ENCODE measurements at regions not wholly inside any gene's neighbourhood (a gene's known extent, or its start where the extent isn't known, plus 50 kb on each side); places are given as distances from the start of the nearest gene placed in this dataset.

DNA sequence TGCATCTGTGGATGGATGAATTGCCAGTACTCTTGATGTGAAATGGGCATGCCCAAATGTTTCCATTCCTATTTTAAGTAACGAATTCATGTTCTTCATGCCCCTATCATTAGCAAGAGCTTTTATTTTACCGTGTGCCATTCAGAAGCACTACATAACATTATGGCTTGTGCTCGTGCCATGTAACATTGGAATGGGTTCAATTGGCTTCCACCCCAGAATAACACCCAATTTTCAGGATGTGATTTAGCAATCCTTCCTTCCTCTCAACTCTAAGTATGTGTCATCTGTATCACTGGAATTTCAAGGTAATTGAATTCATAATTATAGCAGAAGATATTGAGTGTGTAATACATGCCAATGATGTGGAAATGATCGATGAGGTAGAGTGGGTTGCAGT, 145.8 kb upstream of the TMPO start:
- H3K36me3 ChIP-seq (ENCODE audit: insufficient read depth, low read length), result no peaks in the 10 kb centered on the region
- H3K4me3 ChIP-seq (ENCODE audit: low read depth, low read length, poor library complexity, severe bottlenecking), result no peak overlapping the region
- no peak for DNase-seq (ENCODE audit: low spot score)
- no peak overlapping the region for H3K27ac ChIP-seq (ENCODE audit: low read depth, low read length, poor library complexity, severe bottlenecking)
- CTCF ChIA-PET (ENCODE audit: unreplicated experiment), result interaction anchor here (1.2 kb wide), 1 partner anchor 14 kb away, joined by 6 read pairs; no protein-coding TSS in a partner anchor
- no TSS peak for BruUV-seq (replicated peaks)
- H2AFZ ChIP-seq (ENCODE audit: low read length), result no peak overlapping the region
- H4K20me1 ChIP-seq (ENCODE audit: insufficient read depth, low read length), result no peaks in the 10 kb centered on the region
- no peaks in the 10 kb centered on the region for H3K9me2 ChIP-seq (ENCODE audit: insufficient read depth, low read length)
- H3K9me3 ChIP-seq (ENCODE audit: low read length), result no peaks in the 10 kb centered on the region
- TF ChIP-seq, protein P1, sequence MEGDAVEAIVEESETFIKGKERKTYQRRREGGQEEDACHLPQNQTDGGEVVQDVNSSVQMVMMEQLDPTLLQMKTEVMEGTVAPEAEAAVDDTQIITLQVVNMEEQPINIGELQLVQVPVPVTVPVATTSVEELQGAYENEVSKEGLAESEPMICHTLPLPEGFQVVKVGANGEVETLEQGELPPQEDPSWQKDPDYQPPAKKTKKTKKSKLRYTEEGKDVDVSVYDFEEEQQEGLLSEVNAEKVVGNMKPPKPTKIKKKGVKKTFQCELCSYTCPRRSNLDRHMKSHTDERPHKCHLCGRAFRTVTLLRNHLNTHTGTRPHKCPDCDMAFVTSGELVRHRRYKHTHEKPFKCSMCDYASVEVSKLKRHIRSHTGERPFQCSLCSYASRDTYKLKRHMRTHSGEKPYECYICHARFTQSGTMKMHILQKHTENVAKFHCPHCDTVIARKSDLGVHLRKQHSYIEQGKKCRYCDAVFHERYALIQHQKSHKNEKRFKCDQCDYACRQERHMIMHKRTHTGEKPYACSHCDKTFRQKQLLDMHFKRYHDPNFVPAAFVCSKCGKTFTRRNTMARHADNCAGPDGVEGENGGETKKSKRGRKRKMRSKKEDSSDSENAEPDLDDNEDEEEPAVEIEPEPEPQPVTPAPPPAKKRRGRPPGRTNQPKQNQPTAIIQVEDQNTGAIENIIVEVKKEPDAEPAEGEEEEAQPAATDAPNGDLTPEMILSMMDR (conservative IDR thresholded peaks at IDR 0.05; ENCODE audit: low read length), result no peak
- intact Hi-C loops (cut with micrococcal nuclease; ENCODE audit: unreplicated experiment), result no loop called here
- H3K4me2 ChIP-seq (ENCODE audit: low read length), result no peak overlapping the region
- peaks cover 21% of the 10 kb centered on the region for H3K4me1 ChIP-seq (ENCODE audit: insufficient read depth, low read length, poor library complexity, severe bottlenecking)
- no peaks in the 10 kb centered on the region for H3K79me2 ChIP-seq (ENCODE audit: insufficient read depth, low read depth, low read length)
- POLR2A ChIA-PET, result interaction anchor here (0.8 to 1.3 kb wide), 3 partner anchors 20 to 1689 kb away, joined by 3 read pairs; no protein-coding TSS in a partner anchor

DNA sequence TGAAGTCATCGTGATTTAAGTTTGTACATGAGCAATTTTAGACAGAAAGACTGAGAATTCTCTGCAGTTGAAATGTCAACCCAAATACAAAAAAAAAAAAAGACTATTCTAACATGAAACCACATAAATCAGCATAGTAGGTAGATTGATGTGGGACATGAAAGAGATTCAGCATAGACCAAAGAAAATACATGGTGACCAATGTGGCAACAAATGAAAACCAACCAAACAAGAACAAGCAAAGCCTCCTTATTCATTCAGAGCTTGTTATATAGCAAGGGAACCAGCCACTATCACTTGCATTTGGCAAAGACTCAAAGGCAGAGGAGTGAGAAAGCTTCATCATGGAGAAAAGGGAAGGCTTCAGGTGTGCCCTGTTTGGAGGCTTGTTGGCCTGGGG, 144.4 kb upstream of the TMPO start:
- no peaks in the 10 kb centered on the region for H3K36me3 ChIP-seq (ENCODE audit: insufficient read depth, low read length)
- H3K4me3 ChIP-seq (ENCODE audit: low read depth, low read length, poor library complexity, severe bottlenecking), result no peak overlapping the region
- no TSS peak for BruUV-seq (replicated peaks)
- ChIA-PET POLR2A (interaction anchor here (0.5 to 1.8 kb wide), 6 partner anchors 15 to 1436 kb away, joined by 3 to 4 read pairs (median 3); no protein-coding TSS in a partner anchor), CTCF (ENCODE audit: unreplicated experiment) (no interaction called here)
- H4K20me1 ChIP-seq (ENCODE audit: insufficient read depth, low read length), result no peaks in the 10 kb centered on the region
- H3K9me3 ChIP-seq (ENCODE audit: low read length), result no peaks in the 10 kb centered on the region
- no peak overlapping the region for H3K27ac ChIP-seq (ENCODE audit: low read depth, low read length, poor library complexity, severe bottlenecking)
- peaks cover 21% of the 10 kb centered on the region for H3K4me1 ChIP-seq (ENCODE audit: insufficient read depth, low read length, poor library complexity, severe bottlenecking)
- no peaks in the 10 kb centered on the region for H3K9me2 ChIP-seq (ENCODE audit: insufficient read depth, low read length)
- peak overlapping the region; percentile 70; the same call in 1 of the 2 replicates for H2AFZ ChIP-seq (ENCODE audit: low read length)
- TF ChIP-seq, protein P1 (conservative IDR thresholded peaks at IDR 0.05; ENCODE audit: low read length), result no peak
- TF ChIP-seq EZH2phosphoT487 (IDR thresholded peaks at IDR 0.05; ENCODE audit: borderline replicate concordance, low read depth, low read length), result no peak
- H3K79me2 ChIP-seq (ENCODE audit: insufficient read depth, low read depth, low read length), result no peaks in the 10 kb centered on the region
- intact Hi-C loops (cut with micrococcal nuclease; ENCODE audit: unreplicated experiment), result loop anchor here (5.0 to 10.0 kb wide), 4 partner anchors 214 to 1466 kb away; partner anchors contain the start of gene NEDD1
- H3K4me2 ChIP-seq (ENCODE audit: low read length), result no peak overlapping the region
- no peak for DNase-seq (ENCODE audit: low spot score)

DNA sequence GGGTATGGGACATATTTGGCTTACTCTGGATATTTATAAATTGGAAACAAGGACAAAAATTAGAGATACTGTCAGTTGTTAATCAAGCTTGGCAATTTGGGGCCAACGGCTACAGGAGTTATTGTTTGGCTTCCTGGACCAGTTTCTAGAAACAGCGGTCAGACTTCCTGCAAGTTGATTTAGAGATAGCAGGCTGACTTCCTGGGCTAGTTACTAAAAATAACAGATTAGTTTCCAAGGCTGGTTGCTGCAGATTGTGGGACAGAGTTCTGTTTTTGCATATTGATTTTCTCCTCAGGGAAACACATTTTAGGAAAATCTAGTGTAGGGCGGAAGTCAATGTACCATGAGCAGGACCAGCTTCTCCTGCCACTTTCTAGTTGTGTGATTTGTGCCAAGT, 144.0 kb upstream of the TMPO start:
- CTCF ChIA-PET (ENCODE audit: unreplicated experiment), result no interaction called here
- no peaks in the 10 kb centered on the region for H3K9me2 ChIP-seq (ENCODE audit: insufficient read depth, low read length)
- no TSS peak for BruUV-seq (replicated peaks)
- peak overlapping the region; percentile 70; the same call in 1 of the 2 replicates for H2AFZ ChIP-seq (ENCODE audit: low read length)
- POLR2A ChIA-PET, result interaction anchor here (0.7 to 1.8 kb wide), 2 partner anchors 15 to 1436 kb away, joined by 3 to 4 read pairs; no protein-coding TSS in a partner anchor
- intact Hi-C loops (cut with micrococcal nuclease; ENCODE audit: unreplicated experiment), result loop anchor here (5.0 to 10.0 kb wide), 4 partner anchors 214 to 1467 kb away; partner anchors contain the start of gene NEDD1
- TF ChIP-seq, protein P1 (conservative IDR thresholded peaks at IDR 0.05; ENCODE audit: low read length), result no peak
- no peak for TF ChIP-seq EZH2phosphoT487 (IDR thresholded peaks at IDR 0.05; ENCODE audit: borderline replicate concordance, low read depth, low read length)
- H3K4me3 ChIP-seq (ENCODE audit: low read depth, low read length, poor library complexity, severe bottlenecking), result no peak overlapping the region
- H3K4me1 ChIP-seq (ENCODE audit: insufficient read depth, low read length, poor library complexity, severe bottlenecking), result peaks cover 21% of the 10 kb centered on the region
- DNase-seq (ENCODE audit: low spot score), result no peak
- no peaks in the 10 kb centered on the region for H4K20me1 ChIP-seq (ENCODE audit: insufficient read depth, low read length)
- H3K9me3 ChIP-seq (ENCODE audit: low read length), result no peaks in the 10 kb centered on the region
- no peak overlapping the region for H3K4me2 ChIP-seq (ENCODE audit: low read length)
- no peaks in the 10 kb centered on the region for H3K36me3 ChIP-seq (ENCODE audit: insufficient read depth, low read length)
- no peaks in the 10 kb centered on the region for H3K79me2 ChIP-seq (ENCODE audit: insufficient read depth, low read depth, low read length)
- H3K27ac ChIP-seq (ENCODE audit: low read depth, low read length, poor library complexity, severe bottlenecking), result no peak overlapping the region
